HUDEP-2 (cell line): ENCODE measurements at regions not wholly inside any gene's neighbourhood (a gene's known extent, or its start where the extent isn't known, plus 50 kb on each side); places are given as distances from the start of the nearest gene placed in this dataset.

ENCODE experiments used
- DNase-seq, 76 experiments: peaks; one replicate each; lab custom pipeline; 2025; ENCODE audit not compliant: unreplicated experiment in 76 of 76; lab: John Stamatoyannopoulos, UW

GRCh38 chr10:128599538-128599937, 473.3 kb upstream of the MKI67 start:
- no peak for DNase-seq

- no peak for DNase-seq
These were observed 476.0 kb upstream of the MKI67 start for GRCh38 chr10:128602183-128602582.

- DNase-seq = no peak
These were observed 477.8 kb upstream of the MKI67 start for GRCh38 chr10:128604025-128604424.

GRCh38 chr10:128605180-128605579, 479.0 kb upstream of the MKI67 start:
- DNase-seq = no peak

GRCh38 chr10:128606055-128606454, 479.8 kb upstream of the MKI67 start:
- no peak for DNase-seq

- DNase-seq = no peak
These were observed 482.6 kb upstream of the MKI67 start for GRCh38 chr10:128608791-128609190.

GRCh38 chr10:128609460-128609859, 483.2 kb upstream of the MKI67 start:
- DNase-seq = no peak

- no peak for DNase-seq
These were observed 483.9 kb upstream of the MKI67 start for GRCh38 chr10:128610113-128610512.

GRCh38 chr10:128612195-128612594, 486.0 kb upstream of the MKI67 start:
- no peak for DNase-seq

- no peak for DNase-seq
These were observed 486.4 kb upstream of the MKI67 start for GRCh38 chr10:128612631-128613030.

- DNase-seq = no peak
These were observed 487.9 kb upstream of the MKI67 start for GRCh38 chr10:128614016-128614605.

- DNase-seq = no peak
These were observed 488.8 kb upstream of the MKI67 start for GRCh38 chr10:128614802-128615553.

GRCh38 chr10:128617532-128617931, 491.3 kb upstream of the MKI67 start:
- no peak for DNase-seq

- DNase-seq = no peak
These were observed 496.5 kb upstream of the MKI67 start for GRCh38 chr10:128622706-128623105.

GRCh38 chr10:128623776-128624175, 497.6 kb upstream of the MKI67 start:
- DNase-seq = no peak

GRCh38 chr10:128624656-128625530, 498.7 kb upstream of the MKI67 start:
- no peak for DNase-seq

- no peak for DNase-seq
These were observed 499.7 kb upstream of the MKI67 start for GRCh38 chr10:128625926-128626325.

GRCh38 chr10:128626397-128627000, 500.3 kb upstream of the MKI67 start:
- no peak for DNase-seq

GRCh38 chr10:128627811-128628210, 501.6 kb upstream of the MKI67 start:
- DNase-seq = no peak

- DNase-seq = no peak
These were observed 502.0 kb upstream of the MKI67 start for GRCh38 chr10:128628252-128628651.
